Omental fat pad (tissue), 3 donors: ENCODE measurements at regions not wholly inside any gene's neighbourhood (a gene's known extent, or its start where the extent isn't known, plus 50 kb on each side); places are given as distances from the start of the nearest gene placed in this dataset.

Experiments used
- ATAC-seq: fragments of 150-250 bp; one replicate; pipeline ENCODE4 v1.9.1; 2016; ENCODE audit warnings: mild to moderate bottlenecking, moderate library complexity; ENCODE audit not compliant: low FRiP score
- DNase-seq: peaks from one replicate; pipeline ENCODE4 v3.0.0-alpha.2; 2019; ENCODE audit warnings: low spot score
- CTCF ChIP-seq, 3 donors: fragments of 450-650 bp; IDR thresholded peaks; one replicate each; pipeline ENCODE4 v1.5.1; 2016 to 2017; ENCODE audit warnings: antibody characterized with exemption in 3 of 3, mild to moderate bottlenecking in 3 of 3, moderate library complexity in 2 of 3

GRCh38 chr2:43129676-43130547 lies 96.5 kb downstream of the ZFP36L2 start:
- no peak for TF ChIP-seq CTCF (IDR thresholded peaks at IDR 0.05)
- DNase-seq (no peak), ATAC-seq (no peak)

- no peak for ATAC-seq
- no peak for TF ChIP-seq CTCF (IDR thresholded peaks at IDR 0.05)
These were observed 97.8 kb downstream of the ZFP36L2 start for GRCh38 chr2:43128559-43128955.

DNA sequence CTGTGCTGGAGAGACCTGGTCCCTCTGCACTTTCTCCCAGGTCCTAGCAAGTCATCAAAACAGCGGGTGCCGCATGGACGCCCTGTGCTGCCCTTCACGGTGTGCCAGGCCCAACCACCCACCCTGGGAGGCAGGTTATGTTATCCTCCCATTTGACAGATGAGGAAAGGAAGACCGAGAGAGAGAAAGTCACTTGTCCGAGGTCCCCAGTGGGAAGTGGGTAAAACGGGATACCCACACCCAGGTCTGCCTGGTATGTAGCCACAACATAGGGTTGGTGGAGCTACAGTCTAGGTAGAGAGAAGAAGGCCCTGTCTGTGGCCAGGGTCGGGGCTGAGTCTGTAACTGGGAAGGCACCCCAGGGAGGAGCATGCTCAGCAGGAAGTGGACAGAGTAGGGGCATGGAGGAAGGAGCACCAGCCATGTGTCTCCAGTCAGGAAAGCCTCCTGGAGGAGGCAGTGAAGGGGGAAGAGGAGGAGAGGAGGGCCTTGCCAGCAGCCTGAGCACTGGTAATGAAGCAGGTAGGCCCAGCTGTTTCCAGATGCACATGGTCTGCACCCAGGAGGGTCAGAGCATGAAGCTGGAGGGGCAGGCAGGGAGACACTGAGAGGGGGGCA lies 98.4 kb downstream of the ZFP36L2 start:
- TF ChIP-seq CTCF (IDR thresholded peaks at IDR 0.05): no peak
- DNase-seq (no peak), ATAC-seq (no peak)

More at GRCh38 chr2:43128559-43128955, 97.8 kb downstream of the ZFP36L2 start:
- no peak for DNase-seq

GRCh38 chr2:43127208-43127940 lies 99.0 kb downstream of the ZFP36L2 start:
- DNase-seq (peak; percentile 55), ATAC-seq (no peak)
- peak in 1 of 3 donors; percentile 6 for TF ChIP-seq CTCF (IDR thresholded peaks at IDR 0.05)

GRCh38 chr2:43126817-43127207 lies 99.6 kb downstream of the ZFP36L2 start:
- DNase-seq (peak; percentile 15), ATAC-seq (no peak)
- TF ChIP-seq CTCF (IDR thresholded peaks at IDR 0.05): no peak

DNA sequence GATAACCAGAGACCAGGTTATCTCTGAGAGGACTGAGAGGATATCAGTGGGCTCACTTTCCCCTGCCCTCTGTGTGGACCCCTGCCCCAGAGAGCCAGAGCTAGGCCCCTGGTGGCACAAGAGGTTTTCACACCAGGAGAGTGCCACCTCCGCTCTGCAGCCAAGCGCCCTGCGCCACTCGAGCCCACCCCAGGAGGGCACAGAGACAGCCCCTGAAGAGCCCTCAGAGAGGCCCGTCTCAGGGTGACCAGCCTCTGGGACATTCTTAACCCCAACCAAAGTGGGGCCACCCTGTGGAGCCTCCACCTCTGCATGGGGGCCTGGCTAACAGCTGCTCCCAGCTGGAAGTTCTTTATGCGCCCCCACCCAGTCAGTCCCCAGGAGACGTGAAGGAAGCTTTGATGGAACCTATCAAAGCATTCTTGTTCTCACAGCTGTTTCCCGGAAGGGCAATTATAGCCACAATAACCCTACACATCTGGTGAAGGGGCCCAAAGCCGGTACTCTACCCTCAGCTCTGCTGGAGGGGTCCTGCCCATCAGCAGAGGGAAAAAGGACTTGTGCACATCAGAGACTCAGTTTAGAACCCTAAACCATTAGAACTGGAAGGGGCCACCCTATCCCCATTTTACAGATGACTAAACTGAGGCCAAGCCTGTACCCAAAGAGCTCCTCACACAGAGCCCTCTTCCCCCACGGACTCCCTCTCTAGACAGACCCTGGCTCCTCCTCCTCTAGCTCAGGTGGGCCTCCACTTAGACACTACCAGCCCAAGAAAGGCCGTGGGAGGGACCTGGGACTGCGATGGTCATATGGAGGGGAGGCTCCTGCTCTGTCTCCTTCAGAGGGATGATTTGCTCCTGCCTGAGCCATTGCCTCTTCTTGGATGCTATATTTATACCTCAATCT lies 101.1 kb downstream of the ZFP36L2 start:
- no peak for TF ChIP-seq CTCF (IDR thresholded peaks at IDR 0.05)
- DNase-seq (peak; percentile 20), ATAC-seq (no peak)
